Dendritic cell treated with granulocyte-macrophage colony-stimulating factor and Interleukin-4, amounts not matched to agents 40 ng/mL and 50 ng/mL, for 4 days (primary cell): ENCODE measurements at regions not wholly inside any gene's neighbourhood (a gene's known extent, or its start where the extent isn't known, plus 50 kb on each side); places are given as distances from the start of the nearest gene placed in this dataset.
A peak's percentile ranks its signal among the peaks of the same experiment; 100 is the strongest.

Experiments used
- H3K27ac Mint-ChIP-seq: one replicate; pipeline ENCODE4 v1.8.0; 2022; ENCODE audit warnings: mild to moderate bottlenecking, mixed read lengths
- H3K27me3 Mint-ChIP-seq: one replicate; pipeline ENCODE4 v1.8.0; 2022; ENCODE audit warnings: mild to moderate bottlenecking, mixed read lengths
- H3K36me3 Mint-ChIP-seq: one replicate; pipeline ENCODE4 v1.8.0; 2022; ENCODE audit warnings: low read depth, mixed read lengths
- H3K4me1 Mint-ChIP-seq: one replicate; pipeline ENCODE4 v1.8.0; 2022; ENCODE audit warnings: low read depth, mixed read lengths
- H3K4me3 Mint-ChIP-seq: one replicate; pipeline ENCODE4 v1.8.0; 2022; ENCODE audit warnings: mild to moderate bottlenecking, moderate library complexity, mixed read lengths
- H3K9me3 Mint-ChIP-seq: one replicate; pipeline ENCODE4 v1.8.0; 2022; ENCODE audit warnings: mixed read lengths
- intact Hi-C: fragments of 100-400 bp; cut with micrococcal nuclease; formaldehyde crosslinking; loops from one replicate; pipeline ENCODE4 v1.15.0; 2022

GRCh38 chr12:11564984-11565651, 84.4 kb upstream of the ETV6 start:
- H3K4me3 Mint-ChIP-seq = no peak overlapping the region
- intact Hi-C loops = no loop called here
- H3K36me3 Mint-ChIP-seq = no peaks in the 10 kb centered on the region
- peaks cover under 1% of the 10 kb centered on the region for H3K9me3 Mint-ChIP-seq
- H3K4me1 Mint-ChIP-seq = peaks cover 10% of the 10 kb centered on the region
- H3K27me3 Mint-ChIP-seq = no peaks in the 10 kb centered on the region
- no peak overlapping the region for H3K27ac Mint-ChIP-seq

- intact Hi-C loops = no loop called here
- no peak overlapping the region for H3K4me3 Mint-ChIP-seq
- no peaks in the 10 kb centered on the region for H3K36me3 Mint-ChIP-seq
- peaks cover 10% of the 10 kb centered on the region for H3K4me1 Mint-ChIP-seq
- no peak overlapping the region for H3K27ac Mint-ChIP-seq
- no peaks in the 10 kb centered on the region for H3K9me3 Mint-ChIP-seq
- no peaks in the 10 kb centered on the region for H3K27me3 Mint-ChIP-seq
Measured at GRCh38 chr12:11565752-11566151, 83.7 kb upstream of the ETV6 start.

GRCh38 chr12:11568155-11568761, 81.2 kb upstream of the ETV6 start:
- Mint-ChIP-seq H3K36me3 (no peaks in the 10 kb centered on the region), H3K9me3 (no peaks in the 10 kb centered on the region), H3K4me3 (no peak overlapping the region), H3K4me1 (peaks cover 8% of the 10 kb centered on the region), H3K27ac (peak overlapping the region; percentile 20), H3K27me3 (no peaks in the 10 kb centered on the region)
- intact Hi-C loops = no loop called here

- Mint-ChIP-seq H3K36me3 (peaks cover 2% of the 10 kb centered on the region), H3K27me3 (no peaks in the 10 kb centered on the region), H3K9me3 (peaks cover 3% of the 10 kb centered on the region), H3K27ac (peak overlapping the region; percentile 20), H3K4me3 (no peak overlapping the region), H3K4me1 (peaks cover 8% of the 10 kb centered on the region)
- intact Hi-C loops = no loop called here
Measured at GRCh38 chr12:11568762-11569478, 80.6 kb upstream of the ETV6 start.

GRCh38 chr12:11569716-11570115, 79.8 kb upstream of the ETV6 start:
- no peak overlapping the region for H3K27ac Mint-ChIP-seq
- H3K36me3 Mint-ChIP-seq = peaks cover 8% of the 10 kb centered on the region
- no peak overlapping the region for H3K4me3 Mint-ChIP-seq
- peaks cover 11% of the 10 kb centered on the region for H3K9me3 Mint-ChIP-seq
- H3K4me1 Mint-ChIP-seq = peaks cover 8% of the 10 kb centered on the region
- no peaks in the 10 kb centered on the region for H3K27me3 Mint-ChIP-seq
- intact Hi-C loops = no loop called here

DNA sequence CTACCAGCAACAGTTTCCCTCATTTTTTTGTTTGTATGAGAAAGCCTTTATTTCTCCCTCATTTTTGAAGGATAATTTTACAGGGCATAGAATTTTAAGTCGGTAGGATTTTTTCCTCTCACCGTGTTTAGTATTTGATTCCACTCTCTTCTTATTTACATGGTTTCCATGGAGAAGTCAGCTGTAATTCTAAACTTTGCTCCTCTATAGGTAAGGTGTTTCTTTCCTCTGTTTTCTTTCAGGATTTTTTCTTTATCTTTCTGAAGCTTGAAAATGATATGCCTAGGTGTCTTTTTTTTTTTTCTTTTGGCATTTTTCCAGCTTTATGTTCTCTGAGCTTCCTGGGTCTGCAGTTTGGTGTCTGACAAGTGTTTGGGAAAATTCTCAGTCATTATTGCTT, 75.6 kb upstream of the ETV6 start:
- no peak overlapping the region for H3K27ac Mint-ChIP-seq
- intact Hi-C loops = no loop called here
- peaks cover 28% of the 10 kb centered on the region for H3K9me3 Mint-ChIP-seq
- peaks cover 20% of the 10 kb centered on the region for H3K36me3 Mint-ChIP-seq
- peaks cover 34% of the 10 kb centered on the region for H3K4me1 Mint-ChIP-seq
- H3K27me3 Mint-ChIP-seq = no peaks in the 10 kb centered on the region
- no peak overlapping the region for H3K4me3 Mint-ChIP-seq

DNA sequence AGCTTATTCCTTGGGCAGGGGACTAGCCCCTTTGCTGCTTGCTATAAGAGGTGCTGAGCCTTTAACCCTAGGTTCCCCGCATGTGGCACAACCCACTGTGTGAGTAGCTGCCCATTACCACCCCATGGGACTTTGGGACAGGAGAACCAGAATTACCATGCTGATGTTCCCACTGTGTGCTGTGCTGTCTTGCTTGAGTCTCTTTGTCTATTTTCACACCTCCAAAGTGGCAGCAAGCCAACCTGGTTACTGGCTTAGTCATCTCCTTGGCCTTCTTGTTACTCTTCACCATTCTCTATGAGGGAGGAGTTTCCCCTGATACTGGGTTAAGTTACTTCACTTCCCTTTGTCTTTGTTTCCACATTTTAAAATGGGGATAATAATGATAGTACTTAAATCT, 73.4 kb upstream of the ETV6 start:
- H3K27me3 Mint-ChIP-seq = no peaks in the 10 kb centered on the region
- intact Hi-C loops = no loop called here
- peaks cover 49% of the 10 kb centered on the region for H3K4me1 Mint-ChIP-seq
- no peak overlapping the region for H3K4me3 Mint-ChIP-seq
- H3K27ac Mint-ChIP-seq = peak overlapping the region; percentile 82
- peaks cover 28% of the 10 kb centered on the region for H3K9me3 Mint-ChIP-seq
- peaks cover 20% of the 10 kb centered on the region for H3K36me3 Mint-ChIP-seq

GRCh38 chr12:11577658-11578260, 71.7 kb upstream of the ETV6 start:
- Mint-ChIP-seq H3K4me3 (no peak overlapping the region), H3K9me3 (peaks cover 28% of the 10 kb centered on the region), H3K36me3 (peaks cover 20% of the 10 kb centered on the region), H3K4me1 (peaks cover 51% of the 10 kb centered on the region), H3K27ac (peak overlapping the region; percentile 82), H3K27me3 (no peaks in the 10 kb centered on the region)
- intact Hi-C loops = no loop called here

GRCh38 chr12:11578461-11578993, 70.9 kb upstream of the ETV6 start:
- intact Hi-C loops = no loop called here
- no peak overlapping the region for H3K4me3 Mint-ChIP-seq
- peaks cover 59% of the 10 kb centered on the region for H3K4me1 Mint-ChIP-seq
- H3K36me3 Mint-ChIP-seq = peaks cover 20% of the 10 kb centered on the region
- no peaks in the 10 kb centered on the region for H3K27me3 Mint-ChIP-seq
- H3K9me3 Mint-ChIP-seq = peaks cover 28% of the 10 kb centered on the region
- peak overlapping the region; percentile 82 for H3K27ac Mint-ChIP-seq

DNA sequence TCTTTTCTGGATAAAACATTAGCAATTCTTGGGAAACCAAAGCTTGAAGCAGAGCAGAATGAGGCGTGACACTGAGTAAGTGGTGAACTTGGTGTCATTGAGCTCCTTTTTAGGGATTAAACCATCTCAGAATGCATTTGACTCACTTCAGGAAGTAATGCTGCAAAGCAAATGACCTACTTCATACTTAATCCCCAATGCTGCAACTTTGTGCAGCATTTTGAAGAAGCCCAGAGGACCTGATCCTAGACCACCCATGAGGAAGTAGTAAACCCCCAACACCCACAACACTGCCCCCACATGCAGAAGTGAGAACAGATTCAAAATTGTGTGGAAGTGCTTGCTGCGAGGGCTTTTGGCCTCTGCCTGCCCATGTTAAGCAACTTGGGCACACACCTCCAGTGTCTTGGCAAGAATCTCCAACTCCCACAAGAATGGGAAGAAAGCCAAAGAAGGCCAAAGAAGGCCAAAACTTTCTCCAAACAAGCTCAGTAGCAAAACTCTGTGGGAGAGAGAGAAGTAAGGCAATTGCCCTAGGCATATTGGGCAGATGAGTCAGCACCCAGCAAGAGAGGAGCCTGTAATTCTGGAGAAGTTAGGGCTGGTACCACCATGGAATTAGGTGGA, 69.2 kb upstream of the ETV6 start:
- Mint-ChIP-seq H3K4me1 (peaks cover 70% of the 10 kb centered on the region), H3K27ac (peak overlapping the region; percentile 82), H3K9me3 (peaks cover 13% of the 10 kb centered on the region), H3K4me3 (no peak overlapping the region), H3K27me3 (no peaks in the 10 kb centered on the region), H3K36me3 (peaks cover 8% of the 10 kb centered on the region)
- intact Hi-C loops = loop anchor here (2.0 to 5.0 kb wide), 4 partner anchors 69 to 257 kb away; partner anchors contain the start of gene ETV6

DNA sequence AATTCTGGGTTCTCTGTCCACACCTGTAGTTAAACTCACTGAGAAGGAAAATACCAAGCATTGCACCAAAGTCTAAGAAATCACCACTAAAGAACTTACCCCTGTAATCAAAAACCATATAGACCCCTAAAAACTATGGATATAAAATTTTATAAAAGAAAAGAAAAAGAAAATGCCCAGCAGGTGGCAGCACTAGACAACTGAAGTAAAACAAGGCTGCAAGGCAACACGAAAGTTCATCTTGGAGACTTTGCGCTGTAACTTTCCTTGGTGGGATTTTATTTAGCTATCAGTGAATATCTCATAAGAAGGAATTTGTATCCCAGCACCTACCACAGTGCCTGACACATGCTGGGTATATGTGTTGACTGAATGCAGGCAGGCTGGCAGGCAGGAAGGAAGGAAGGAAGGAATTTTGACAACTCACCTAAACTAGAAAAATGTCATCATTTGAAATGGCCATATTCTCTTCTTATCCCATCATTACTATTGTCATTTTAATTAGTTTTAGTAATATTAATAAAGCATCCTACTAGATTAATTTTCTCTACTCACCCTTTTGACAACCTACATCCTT, 68.2 kb upstream of the ETV6 start:
- H3K4me3 Mint-ChIP-seq = no peak overlapping the region
- intact Hi-C loops = loop anchor here (1.0 to 5.0 kb wide), 5 partner anchors 68 to 452 kb away; partner anchors contain the start of gene ETV6
- H3K9me3 Mint-ChIP-seq = peaks cover 12% of the 10 kb centered on the region
- no peaks in the 10 kb centered on the region for H3K27me3 Mint-ChIP-seq
- H3K4me1 Mint-ChIP-seq = peaks cover 67% of the 10 kb centered on the region
- peak overlapping the region; percentile 82 for H3K27ac Mint-ChIP-seq
- peaks cover 7% of the 10 kb centered on the region for H3K36me3 Mint-ChIP-seq

GRCh38 chr12:11584221-11584855, 65.1 kb upstream of the ETV6 start:
- Mint-ChIP-seq H3K4me3 (peak overlapping the region; percentile 41), H3K4me1 (peaks cover 40% of the 10 kb centered on the region), H3K9me3 (no peaks in the 10 kb centered on the region), H3K27ac (peak overlapping the region; percentile 79), H3K27me3 (no peaks in the 10 kb centered on the region), H3K36me3 (no peaks in the 10 kb centered on the region)
- intact Hi-C loops = loop anchor here (5.0 kb wide), 3 partner anchors 163 to 253 kb away; no protein-coding TSS in a partner anchor

- no peak overlapping the region for H3K4me3 Mint-ChIP-seq
- peaks cover 24% of the 10 kb centered on the region for H3K4me1 Mint-ChIP-seq
- H3K27me3 Mint-ChIP-seq = no peaks in the 10 kb centered on the region
- intact Hi-C loops = no loop called here
- H3K36me3 Mint-ChIP-seq = no peaks in the 10 kb centered on the region
- no peak overlapping the region for H3K27ac Mint-ChIP-seq
- peaks cover 8% of the 10 kb centered on the region for H3K9me3 Mint-ChIP-seq
Measured at GRCh38 chr12:11592484-11592883, 57.0 kb upstream of the ETV6 start.
